PFSK-1 (cell line): ENCODE measurements at regions not wholly inside any gene's neighbourhood (a gene's known extent, or its start where the extent isn't known, plus 50 kb on each side); places are given as distances from the start of the nearest gene placed in this dataset.

Source experiments
- FOXP2 ChIP-seq: optimal IDR thresholded peaks from 2 replicates; pipeline ENCODE3; 2011; ENCODE audit warnings: borderline replicate concordance, control low read depth, inconsistent platforms; ENCODE audit not compliant: insufficient read depth; ENCODE audit errors: extremely low read length, extremely low read depth
- POLR2AphosphoS5 ChIP-seq: IDR thresholded peaks from 2 replicates; pipeline ENCODE4 v1.6.1; 2012; ENCODE audit warnings: low read depth, mild to moderate bottlenecking, control low read depth, low read length, moderate library complexity
- REST ChIP-seq, 2 experiments: IDR thresholded peaks; 2 replicates each; pipeline versions ENCODE4 v1.6.1 to v1.8.0; 2011 to 2012; ENCODE audit warnings: low read depth in 2 of 2, low read length in 2 of 2, control low read depth in 1 of 2, inconsistent platforms in 1 of 2, mild to moderate bottlenecking in 1 of 2, moderate library complexity in 1 of 2; ENCODE audit not compliant: insufficient read depth in 1 of 2
- SIN3A ChIP-seq: IDR thresholded peaks from 2 replicates; pipeline ENCODE4 v1.6.1; 2012; ENCODE audit warnings: mild to moderate bottlenecking, low read length, moderate library complexity, borderline replicate concordance; ENCODE audit not compliant: insufficient read depth

- no peak for TF ChIP-seq REST (IDR thresholded peaks at IDR 0.05; ENCODE audit: insufficient read depth in 1 of 2, low read depth in 2 of 2, low read length in 2 of 2)
- no peak for TF ChIP-seq FOXP2
- TF ChIP-seq POLR2AphosphoS5, result no peak
- no peak for TF ChIP-seq SIN3A
These were observed 278.3 kb downstream of the PPP1R2C start for GRCh38 chrX:42499620-42500019.
